VCaP (cell line): ENCODE measurements at regions not wholly inside any gene's neighbourhood (a gene's known extent, or its start where the extent isn't known, plus 50 kb on each side); places are given as distances from the start of the nearest gene placed in this dataset.
"Not testable (repeated sequence)": the region's sequence is repeated elsewhere in the genome, so short reads cannot be mapped to it uniquely, and the experiment has no call there.

Experiments
- H3K27ac ChIP-seq: fragments of 450-650 bp; 2 replicates; pipeline ENCODE4 v1.5.1; 2017
- CTCF ChIP-seq: fragments of 450-650 bp; conservative IDR thresholded peaks from 2 replicates; pipeline ENCODE4 v1.5.1; 2017; ENCODE audit warnings: mild to moderate bottlenecking, moderate library complexity

- no peak overlapping the region for H3K27ac ChIP-seq
Measured at GRCh38 chr16:73122604-73123391, 74.9 kb upstream of the ZFHX3 start.

GRCh38 chr16:73116576-73116975 is 68.6 kb upstream of the ZFHX3 start:
- no peak for TF ChIP-seq CTCF
- no peak overlapping the region for H3K27ac ChIP-seq

More at GRCh38 chr16:73122604-73123391, 74.9 kb upstream of the ZFHX3 start:
- TF ChIP-seq CTCF, result no peak

GRCh38 chr16:73113336-73113735 is 65.4 kb upstream of the ZFHX3 start:
- no peak for TF ChIP-seq CTCF
- no peak overlapping the region for H3K27ac ChIP-seq

- no peak overlapping the region for H3K27ac ChIP-seq
- no peak for TF ChIP-seq CTCF
Measured at GRCh38 chr16:73108195-73108963, 60.5 kb upstream of the ZFHX3 start.

GRCh38 chr16:73107371-73107770 is 59.4 kb upstream of the ZFHX3 start:
- no peak overlapping the region for H3K27ac ChIP-seq
- TF ChIP-seq CTCF, result no peak

- no peak for TF ChIP-seq CTCF
- H3K27ac ChIP-seq, result no peak overlapping the region
Measured at GRCh38 chr16:73106329-73107034, 58.6 kb upstream of the ZFHX3 start.

GRCh38 chr16:73101568-73101967 is 53.6 kb upstream of the ZFHX3 start:
- H3K27ac ChIP-seq, result no peak overlapping the region
- TF ChIP-seq CTCF, result no peak

GRCh38 chr16:73099601-73100000 is 51.7 kb upstream of the ZFHX3 start:
- not testable (repeated sequence) for H3K27ac ChIP-seq
